A549 (cell line): ENCODE measurements at regions not wholly inside any gene's neighbourhood (a gene's known extent, or its start where the extent isn't known, plus 50 kb on each side); places are given as distances from the start of the nearest gene placed in this dataset.

Source experiments
- CHD2 ChIP-seq: fragments of 150-350 bp; IDR thresholded peaks from 2 replicates; pipeline ENCODE4 v1.6.1; 2014; ENCODE audit warnings: low read length; ENCODE audit not compliant: partially characterized antibody
- EHMT2 ChIP-seq: fragments of 200-600 bp; sonication (generic); IDR thresholded peaks from 2 replicates; pipeline ENCODE4 v1.6.1; 2016; ENCODE audit warnings: antibody characterized with exemption, low read depth, mild to moderate bottlenecking, moderate library complexity
- EP300 ChIP-seq, 2 experiments: fragments of >200 bp; sonication (Bioruptor Twin); formaldehyde crosslinking; IDR thresholded peaks; 2 replicates in 1 of 2; 3 replicates in 1 of 2; pipeline ENCODE4 v1.6.1; 2016 to 2017
- HDAC2 ChIP-seq: fragments of 200-600 bp; sonication (generic); IDR thresholded peaks from 2 replicates; pipeline ENCODE4 v1.6.1; 2016
- JUN ChIP-seq, 2 experiments: fragments of >200 bp; sonication (Bioruptor Twin); formaldehyde crosslinking; IDR thresholded peaks; 2 replicates in 1 of 2; 3 replicates in 1 of 2; pipeline ENCODE4 v1.6.1; 2016 to 2017
- JUNB ChIP-seq: fragments of >200 bp; sonication (Bioruptor Twin); formaldehyde crosslinking; IDR thresholded peaks from 2 replicates; pipeline ENCODE4 v1.6.1; 2016
- MAFK ChIP-seq: fragments of 450-650 bp; IDR thresholded peaks from 2 replicates; pipeline ENCODE4 v1.6.1; 2014; ENCODE audit not compliant: partially characterized antibody
- POLR2A ChIP-seq: IDR thresholded peaks from 2 replicates; pipeline ENCODE4 v1.6.1; 2012; ENCODE audit warnings: mild to moderate bottlenecking, low read length
- RCOR1 ChIP-seq: fragments of 150-350 bp; IDR thresholded peaks from 2 replicates; pipeline ENCODE4 v1.6.1; 2014; ENCODE audit warnings: antibody characterized with exemption, low read length, low read depth
- SMC3 ChIP-seq: fragments of >200 bp; sonication (Bioruptor Twin); formaldehyde crosslinking; IDR thresholded peaks from 3 replicates; pipeline ENCODE4 v1.6.1; 2018; ENCODE audit warnings: inconsistent platforms
- TF ChIP-seq, protein P1 (sequence below): fragments of >200 bp; sonication (Bioruptor Twin); formaldehyde crosslinking; IDR thresholded peaks from 3 replicates; pipeline ENCODE4 v1.5.1; 2016
- TF ChIP-seq, protein P2 (sequence below): fragments of 450-650 bp; IDR thresholded peaks from 2 replicates; pipeline ENCODE4 v1.6.1; 2014; ENCODE audit warnings: antibody characterized with exemption

DNA sequence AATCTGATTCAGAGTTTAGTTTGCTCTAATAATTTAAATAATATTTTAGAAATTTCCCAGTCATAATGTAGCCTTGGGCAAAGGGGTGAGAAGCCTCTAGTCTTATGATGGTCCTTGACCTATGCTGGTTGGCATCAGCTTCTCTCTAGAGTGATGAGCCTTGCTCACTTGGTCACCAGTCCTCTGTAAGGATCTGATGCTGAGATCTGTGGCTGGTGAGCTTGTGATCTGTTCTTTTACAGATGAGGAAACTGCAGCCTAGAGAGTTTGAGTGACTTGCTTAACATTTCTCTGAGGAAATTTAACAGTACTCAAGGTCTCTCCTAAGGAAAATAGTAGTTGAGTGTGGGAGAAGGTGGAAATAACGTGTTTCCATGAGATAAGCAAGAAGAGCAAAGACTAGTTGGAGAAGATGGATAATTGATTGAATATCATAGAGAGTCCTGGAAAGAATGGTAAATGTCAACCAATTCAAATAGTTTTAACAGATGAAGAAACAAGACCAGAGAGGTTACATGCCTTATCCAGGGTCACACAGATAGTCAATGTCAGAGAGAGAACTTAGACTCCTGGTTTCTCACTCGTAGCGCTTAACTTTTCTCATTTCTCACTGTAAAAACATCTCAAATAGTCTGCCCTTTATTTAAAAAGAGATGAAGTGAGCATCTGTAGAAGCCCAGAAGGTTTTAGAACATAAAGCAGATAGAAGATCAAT lies 89.7 kb upstream of the ETV6 start:
- TF ChIP-seq, protein P1, sequence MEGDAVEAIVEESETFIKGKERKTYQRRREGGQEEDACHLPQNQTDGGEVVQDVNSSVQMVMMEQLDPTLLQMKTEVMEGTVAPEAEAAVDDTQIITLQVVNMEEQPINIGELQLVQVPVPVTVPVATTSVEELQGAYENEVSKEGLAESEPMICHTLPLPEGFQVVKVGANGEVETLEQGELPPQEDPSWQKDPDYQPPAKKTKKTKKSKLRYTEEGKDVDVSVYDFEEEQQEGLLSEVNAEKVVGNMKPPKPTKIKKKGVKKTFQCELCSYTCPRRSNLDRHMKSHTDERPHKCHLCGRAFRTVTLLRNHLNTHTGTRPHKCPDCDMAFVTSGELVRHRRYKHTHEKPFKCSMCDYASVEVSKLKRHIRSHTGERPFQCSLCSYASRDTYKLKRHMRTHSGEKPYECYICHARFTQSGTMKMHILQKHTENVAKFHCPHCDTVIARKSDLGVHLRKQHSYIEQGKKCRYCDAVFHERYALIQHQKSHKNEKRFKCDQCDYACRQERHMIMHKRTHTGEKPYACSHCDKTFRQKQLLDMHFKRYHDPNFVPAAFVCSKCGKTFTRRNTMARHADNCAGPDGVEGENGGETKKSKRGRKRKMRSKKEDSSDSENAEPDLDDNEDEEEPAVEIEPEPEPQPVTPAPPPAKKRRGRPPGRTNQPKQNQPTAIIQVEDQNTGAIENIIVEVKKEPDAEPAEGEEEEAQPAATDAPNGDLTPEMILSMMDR, result no peak
- TF ChIP-seq MAFK (no peak), CHD2 (no peak), RCOR1 (no peak), EP300 (IDR thresholded peaks at IDR 0.05) (no peak), SMC3 (no peak), POLR2A (no peak), HDAC2 (no peak), JUNB (no peak), EHMT2 (no peak), JUN (IDR thresholded peaks at IDR 0.05) (no peak)
- TF ChIP-seq, protein P2, sequence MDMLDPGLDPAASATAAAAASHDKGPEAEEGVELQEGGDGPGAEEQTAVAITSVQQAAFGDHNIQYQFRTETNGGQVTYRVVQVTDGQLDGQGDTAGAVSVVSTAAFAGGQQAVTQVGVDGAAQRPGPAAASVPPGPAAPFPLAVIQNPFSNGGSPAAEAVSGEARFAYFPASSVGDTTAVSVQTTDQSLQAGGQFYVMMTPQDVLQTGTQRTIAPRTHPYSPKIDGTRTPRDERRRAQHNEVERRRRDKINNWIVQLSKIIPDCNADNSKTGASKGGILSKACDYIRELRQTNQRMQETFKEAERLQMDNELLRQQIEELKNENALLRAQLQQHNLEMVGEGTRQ, result no peak
